HG02938 (cell line): ENCODE measurements at regions not wholly inside any gene's neighbourhood (a gene's known extent, or its start where the extent isn't known, plus 50 kb on each side); places are given as distances from the start of the nearest gene placed in this dataset.

Source experiments
- ATAC-seq: cut with Tn5 transposase; IDR thresholded peaks from one replicate; pipeline ENCODE4 v1.9.1; 2021; ENCODE audit warnings: mild to moderate bottlenecking, moderate library complexity; ENCODE audit not compliant: unreplicated experiment

GRCh38 chr2:47266939-47267710 lies 90.8 kb upstream of the CALM2 start:
- ATAC-seq, result no peak

DNA sequence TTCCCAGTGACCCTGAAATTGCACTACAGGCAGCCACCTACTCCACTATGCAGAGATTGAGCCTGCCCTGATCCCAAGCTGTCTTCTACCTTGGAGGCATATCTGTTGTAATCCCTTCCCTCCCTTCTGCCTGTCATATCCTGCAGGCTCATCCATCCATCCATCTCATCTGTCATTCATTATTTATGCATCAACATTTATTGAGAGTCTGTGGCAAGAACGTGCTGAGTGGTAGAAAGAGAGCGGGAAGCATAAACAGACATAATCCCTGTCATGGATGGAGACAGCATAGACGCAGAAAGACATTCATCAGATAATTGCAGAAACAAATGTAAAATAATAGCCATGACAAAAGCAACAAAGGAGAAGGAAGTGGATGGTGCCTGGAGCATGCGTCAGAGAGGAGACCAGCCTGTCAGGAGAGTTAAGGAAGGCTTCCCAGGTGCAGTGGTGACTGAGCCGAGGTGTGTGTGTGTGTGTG lies 89.5 kb upstream of the CALM2 start:
- no peak for ATAC-seq

DNA sequence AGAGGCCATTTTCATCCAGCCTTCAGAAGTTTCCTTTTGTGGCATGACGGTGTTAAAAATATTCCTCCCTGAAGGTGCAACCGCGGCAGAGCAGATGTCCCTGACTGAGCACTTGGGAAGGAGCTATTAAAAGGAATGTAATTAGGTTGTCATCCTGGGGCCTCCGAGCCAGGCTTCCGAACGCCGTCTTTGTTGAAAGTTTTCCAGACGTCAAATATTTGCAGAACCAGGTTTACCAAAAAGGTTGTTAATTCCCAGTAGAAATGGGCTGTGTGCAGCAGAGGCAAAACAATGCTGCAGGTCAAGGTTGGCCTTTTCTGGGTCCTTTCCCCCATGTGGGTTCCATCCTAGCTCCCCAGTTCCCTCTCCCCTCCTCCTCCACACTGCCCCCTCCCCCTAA lies 88.8 kb upstream of the CALM2 start:
- ATAC-seq, result no peak

DNA sequence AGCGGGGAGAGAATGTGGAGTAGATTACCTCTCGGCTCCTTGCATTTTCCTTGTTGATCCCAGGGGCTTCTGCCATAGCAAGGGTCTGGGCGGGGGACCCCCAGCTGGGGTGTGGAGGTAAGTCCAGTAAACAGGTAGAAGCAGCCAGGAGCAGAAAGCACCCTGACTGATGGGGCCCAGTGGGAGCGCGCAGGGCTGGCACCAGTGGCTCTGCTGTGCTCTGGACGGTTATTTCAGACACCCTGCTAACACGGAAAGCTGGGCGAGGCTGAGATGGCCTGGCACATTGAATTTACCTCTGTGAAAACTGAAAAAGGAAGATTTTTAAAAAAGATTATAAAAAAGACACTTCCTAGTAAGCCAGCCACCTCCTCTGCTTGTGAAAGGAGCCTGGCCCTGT lies 88.4 kb upstream of the CALM2 start:
- no peak for ATAC-seq

- ATAC-seq, result no peak
Observed at GRCh38 chr2:47264143-47264542, 87.8 kb upstream of the CALM2 start.

DNA sequence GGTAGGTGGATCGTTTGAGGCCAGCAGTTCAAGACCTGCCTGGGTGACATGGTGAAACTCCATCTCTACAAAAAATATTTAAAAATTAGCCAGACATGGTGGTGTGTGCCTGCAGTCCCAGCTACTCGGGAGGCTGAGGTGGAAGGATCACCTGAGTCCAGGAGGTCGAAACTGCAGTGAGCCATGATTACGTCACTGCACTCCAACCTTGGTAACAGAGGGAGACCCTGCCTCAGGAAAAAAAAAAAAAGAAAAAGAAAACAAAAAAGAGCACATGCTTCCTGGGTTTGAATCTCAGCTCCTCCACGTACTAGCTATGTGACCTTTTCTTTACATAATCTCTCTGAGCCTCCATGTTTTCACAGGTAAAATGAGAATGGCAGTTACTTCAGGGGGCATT lies 86.3 kb upstream of the CALM2 start:
- no peak for ATAC-seq

- no peak for ATAC-seq
Observed at GRCh38 chr2:47260971-47261370, 84.7 kb upstream of the CALM2 start.

DNA sequence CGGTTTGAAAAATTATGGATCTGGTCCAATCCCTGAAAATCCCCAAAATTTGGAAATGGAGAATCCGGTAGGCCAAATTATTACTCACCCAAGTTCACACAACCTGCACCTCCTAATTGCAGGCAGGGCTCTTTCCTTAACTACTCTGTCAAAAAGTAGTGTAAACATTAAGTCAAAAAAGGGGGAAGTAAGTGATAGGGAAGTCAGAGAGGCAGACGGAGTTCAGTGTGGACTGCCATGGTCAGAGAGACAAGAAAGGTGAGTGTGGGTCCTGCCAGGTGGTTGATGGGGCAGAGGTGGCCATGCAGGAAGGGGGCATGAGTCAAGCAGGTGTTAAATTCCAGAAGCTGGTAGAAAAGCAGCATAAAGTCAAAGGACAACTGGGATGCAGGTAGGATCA lies 83.5 kb upstream of the CALM2 start:
- ATAC-seq, result no peak

DNA sequence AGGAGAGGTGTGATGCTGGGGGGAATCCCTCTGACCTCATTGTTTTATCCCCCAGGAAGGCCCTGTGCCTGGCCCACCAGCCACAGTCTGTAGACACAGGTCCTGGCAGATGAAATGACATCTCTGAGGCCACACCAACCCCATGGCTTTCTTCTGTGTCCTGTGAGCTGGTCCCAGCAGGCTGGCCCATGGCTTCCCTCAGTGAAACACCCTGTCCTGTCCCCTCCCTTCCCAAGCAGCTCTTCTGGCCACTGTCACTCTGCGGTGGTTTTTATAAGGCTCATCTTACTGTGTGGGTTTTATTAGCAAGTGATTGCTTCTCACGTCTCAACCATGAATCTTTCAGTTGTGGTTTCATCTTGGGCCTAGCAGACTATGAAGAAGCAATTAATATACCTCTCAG lies 81.6 kb upstream of the CALM2 start:
- ATAC-seq, result no peak

DNA sequence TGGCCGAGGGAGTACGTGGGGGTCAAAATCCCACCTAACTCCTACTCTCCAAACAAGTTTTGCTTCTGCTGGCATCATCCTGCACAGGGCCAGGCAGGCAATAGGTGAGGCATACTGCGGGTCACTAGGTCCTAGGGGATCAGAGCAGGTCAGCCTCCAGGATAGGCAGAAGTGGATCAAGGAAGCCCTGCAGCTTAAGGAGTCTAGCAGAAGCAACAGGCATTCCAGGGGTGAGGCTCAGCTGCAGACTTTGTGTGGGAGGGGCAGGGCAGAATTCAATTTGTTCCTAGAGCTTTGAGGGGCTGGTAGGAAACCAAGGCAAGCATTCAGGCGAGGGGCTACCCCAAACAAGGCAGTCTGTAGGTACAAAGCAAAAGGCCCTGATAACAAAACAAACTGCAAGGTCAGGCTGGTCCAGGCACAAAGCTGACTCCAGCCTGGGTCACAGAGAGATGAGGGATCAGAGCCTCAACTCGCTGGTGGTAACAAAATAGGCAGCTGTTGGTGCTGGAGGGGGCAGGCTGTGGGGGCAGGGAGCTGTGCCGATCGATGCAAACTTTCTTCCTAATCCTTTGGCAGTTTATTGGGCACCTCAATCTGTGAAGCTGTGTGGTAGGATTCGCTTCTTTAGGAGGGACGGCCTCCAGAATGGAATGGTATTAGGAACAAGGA lies 80.2 kb upstream of the CALM2 start:
- no peak for ATAC-seq

DNA sequence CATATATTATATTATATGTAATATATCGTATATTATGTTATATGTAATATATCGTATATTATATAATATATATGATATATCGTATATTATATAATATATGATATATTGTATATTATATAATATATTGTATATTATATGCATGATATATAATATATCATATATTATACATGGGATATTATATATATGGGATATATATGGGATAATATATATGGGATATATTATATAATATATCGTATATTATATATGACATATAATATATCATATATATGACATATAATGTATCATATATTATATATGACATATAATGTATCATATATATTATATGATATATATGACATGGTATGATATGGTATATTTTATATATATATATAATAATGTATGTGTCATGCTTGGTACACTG lies 79.5 kb upstream of the CALM2 start:
- no peak for ATAC-seq

DNA sequence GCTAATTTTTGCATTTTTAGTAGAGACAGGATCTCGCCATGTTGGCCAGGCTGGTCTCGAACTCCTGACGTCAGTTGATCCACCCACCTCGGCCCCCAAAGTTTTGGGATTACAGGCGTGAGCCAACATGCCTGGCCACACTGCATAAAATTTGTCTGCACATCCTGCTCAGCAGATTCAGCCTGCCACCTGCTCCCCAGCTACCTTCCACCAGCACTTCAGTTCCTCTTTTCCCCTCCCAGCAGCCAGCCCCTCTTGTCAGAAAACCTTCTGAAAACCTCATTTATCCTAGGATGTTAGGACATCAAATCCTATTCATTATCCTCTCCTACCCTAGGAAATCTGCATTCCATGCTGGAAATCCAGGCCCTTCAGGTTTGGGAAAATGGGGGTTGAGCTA lies 78.2 kb upstream of the CALM2 start:
- no peak for ATAC-seq

DNA sequence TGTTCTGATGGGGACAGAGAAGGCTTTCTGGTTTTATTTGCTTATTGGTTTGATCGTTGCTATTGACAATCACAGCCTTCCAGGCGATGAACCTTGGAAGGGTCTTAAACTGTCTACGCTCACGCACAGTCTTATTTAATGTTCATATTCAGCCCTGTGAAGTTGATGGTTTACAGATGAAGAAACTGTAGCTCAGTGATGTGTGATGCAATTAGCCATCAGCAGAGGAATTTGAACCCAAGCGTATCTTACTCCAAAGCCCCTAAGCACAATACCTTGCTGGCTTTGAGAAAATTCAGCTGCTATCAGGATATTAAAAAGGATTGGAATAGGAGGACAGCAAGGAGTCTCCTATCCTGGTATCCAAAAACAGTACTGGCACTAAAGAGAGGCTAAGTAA lies 77.1 kb upstream of the CALM2 start:
- ATAC-seq, result no peak

DNA sequence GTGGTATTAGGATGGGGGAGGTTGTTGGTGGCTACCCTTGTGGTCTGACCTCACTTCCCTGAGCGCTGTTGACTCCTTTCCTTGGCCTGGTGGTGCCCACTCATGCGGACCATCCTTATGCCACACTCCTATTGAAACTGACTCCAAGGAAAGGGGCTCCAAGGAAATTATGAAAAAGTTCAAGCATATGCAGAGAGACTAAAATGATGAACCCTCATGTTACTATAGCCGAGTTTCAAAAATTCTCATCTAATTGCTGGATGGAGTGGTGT lies 75.0 kb upstream of the CALM2 start:
- no peak for ATAC-seq

DNA sequence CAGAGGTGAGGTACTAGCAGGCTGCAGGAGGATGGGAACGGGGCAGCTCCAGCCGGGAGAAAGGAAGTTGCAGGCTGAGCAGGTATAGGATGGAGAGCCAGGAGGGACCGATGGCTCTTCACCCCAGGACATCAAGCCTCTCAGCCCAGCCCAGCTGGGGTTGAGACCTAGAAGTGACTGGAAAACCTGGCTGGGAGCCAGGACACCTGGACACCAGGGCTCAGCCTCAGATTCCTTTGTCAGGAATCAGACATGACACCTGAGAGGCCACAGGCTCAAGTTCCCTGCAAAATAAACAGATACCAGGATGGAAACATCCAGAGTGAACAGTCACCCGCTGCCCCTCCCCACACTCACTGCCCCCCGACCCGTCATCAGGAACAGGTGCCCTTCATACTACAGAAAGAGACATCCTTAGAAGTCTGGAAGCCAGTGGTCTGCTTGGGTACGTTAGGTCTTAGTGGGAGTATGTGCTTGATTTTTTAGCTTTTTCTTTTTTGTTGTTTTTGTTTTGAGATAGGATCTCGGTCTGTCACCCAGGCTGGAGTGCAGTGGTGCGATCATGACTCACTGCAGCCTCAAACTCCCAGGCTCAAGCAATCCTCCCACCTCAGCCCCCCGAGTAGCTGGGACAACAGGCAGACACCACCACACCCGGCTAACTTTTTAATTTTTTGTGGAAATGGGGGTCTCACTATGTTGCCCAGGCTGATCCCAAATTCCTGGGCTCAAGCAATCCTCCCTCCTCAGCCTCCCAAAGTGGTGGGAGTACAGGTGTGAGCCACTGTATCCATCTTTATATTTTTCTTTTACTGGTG lies 74.5 kb upstream of the CALM2 start:
- ATAC-seq, result no peak

- no peak for ATAC-seq
Observed at GRCh38 chr2:47249931-47250330, 73.6 kb upstream of the CALM2 start.

DNA sequence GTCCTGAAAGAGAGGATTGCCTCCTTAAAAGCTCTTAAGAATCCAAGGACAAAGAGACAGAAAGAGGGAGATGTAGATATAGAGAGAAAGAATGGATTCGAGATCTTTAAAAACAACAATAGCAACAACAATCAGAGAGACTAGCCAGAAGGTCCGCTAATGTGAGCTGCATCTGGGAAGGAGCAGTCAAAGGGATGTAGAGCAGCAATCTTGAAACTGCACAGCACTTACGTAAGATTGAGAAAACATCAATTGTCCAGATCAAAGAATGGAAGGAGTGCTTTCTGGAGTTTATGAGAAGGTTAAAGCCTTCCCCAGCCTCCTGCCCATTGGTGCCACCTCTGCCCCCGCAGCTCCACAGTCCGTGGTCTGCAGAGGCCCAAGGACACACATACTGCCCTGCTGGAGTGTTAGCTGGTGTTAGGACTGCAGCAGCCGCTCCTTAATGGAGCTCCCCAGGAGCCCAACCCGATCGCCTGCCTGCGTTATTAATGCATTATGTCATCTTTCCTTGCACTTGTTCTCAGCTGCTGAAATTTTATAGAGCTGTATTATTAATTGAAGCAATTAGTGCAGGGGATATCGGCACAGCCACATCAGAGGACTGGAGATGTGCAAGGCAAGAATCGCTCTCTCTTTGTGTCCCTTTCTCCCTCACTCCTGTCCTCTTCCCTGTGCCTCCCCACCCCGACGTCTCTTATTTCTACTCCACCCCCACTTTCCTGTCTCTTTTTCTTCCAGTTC lies 73.0 kb upstream of the CALM2 start:
- no peak for ATAC-seq

- no peak for ATAC-seq
Observed at GRCh38 chr2:47243596-47244323, 67.4 kb upstream of the CALM2 start.

- no peak for ATAC-seq
Observed at GRCh38 chr2:47241715-47242114, 65.4 kb upstream of the CALM2 start.

DNA sequence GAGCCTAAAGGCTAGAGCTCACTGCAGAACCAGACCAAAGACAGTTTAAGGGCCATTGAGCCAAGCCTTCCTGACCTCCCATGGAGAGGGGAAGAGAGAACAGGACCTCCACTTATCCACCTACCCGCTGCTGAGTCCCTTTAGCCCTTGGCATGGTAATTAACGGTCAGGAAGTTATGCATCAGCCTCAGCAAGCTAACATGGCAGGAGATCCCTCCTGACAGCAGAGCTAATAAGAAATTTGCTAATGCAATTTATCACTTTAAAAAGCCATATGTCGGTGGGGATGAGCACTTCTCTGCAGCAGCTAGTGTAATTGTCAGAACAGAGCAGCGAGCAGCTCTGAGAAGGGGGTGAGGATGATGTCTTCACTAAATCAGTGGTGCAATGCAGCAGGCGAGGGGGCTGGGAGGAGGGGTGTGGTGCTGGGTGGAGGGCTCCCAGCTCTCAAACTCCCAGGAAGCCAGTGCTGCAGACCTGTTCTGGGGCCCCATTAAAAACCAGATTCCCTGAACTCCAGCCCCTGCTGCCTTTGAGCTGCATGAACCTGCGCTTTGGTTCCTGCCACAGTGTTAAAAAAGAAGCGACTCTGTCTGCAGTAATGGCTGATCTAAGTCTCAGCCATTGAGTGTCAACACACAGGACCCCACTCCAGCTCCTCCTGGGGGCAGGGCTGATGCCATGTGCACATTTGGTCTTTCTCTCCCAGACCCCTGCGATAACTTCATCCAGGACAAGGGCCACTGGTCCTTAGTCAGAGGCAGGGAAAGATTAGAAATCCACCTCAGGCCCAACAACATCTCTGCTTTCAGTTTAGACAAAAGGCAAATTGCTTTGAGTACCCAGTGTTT lies 63.0 kb upstream of the CALM2 start:
- no peak for ATAC-seq
